Liver (tissue), 8 donors: ENCODE measurements at regions not wholly inside any gene's neighbourhood (a gene's known extent, or its start where the extent isn't known, plus 50 kb on each side); places are given as distances from the start of the nearest gene placed in this dataset.

Source experiments
- DNase-seq: peaks from one replicate; pipeline ENCODE4 v3.0.0-alpha.2; 2017; ENCODE audit warnings: low spot score
- H3K27ac ChIP-seq, 2 donors: one replicate each; pipeline ENCODE4 v1.7.0; 2013; ENCODE audit warnings: inconsistent platforms in 2 of 2, low read length in 2 of 2, control low read depth in 1 of 2, low read depth in 1 of 2, mild to moderate bottlenecking in 1 of 2
- H3K27me3 ChIP-seq, 4 donors: one replicate each; pipeline versions ENCODE4 v1.6.1 to v1.7.0; 2013; ENCODE audit warnings: low read length in 3 of 4, inconsistent platforms in 1 of 4, mild to moderate bottlenecking in 1 of 4, moderate library complexity in 1 of 4; ENCODE audit not compliant: control insufficient read depth in 4 of 4, insufficient read depth in 4 of 4
- H3K36me3 ChIP-seq, 4 donors: one replicate each; pipeline versions ENCODE4 v1.6.1 to v1.7.0; 2013; ENCODE audit warnings: low read length in 3 of 4, mild to moderate bottlenecking in 3 of 4, low read depth in 1 of 4, moderate library complexity in 1 of 4; ENCODE audit not compliant: control insufficient read depth in 4 of 4, insufficient read depth in 3 of 4
- H3K4me1 ChIP-seq, 4 donors: one replicate each; pipeline versions ENCODE4 v1.6.1 to v1.7.0; 2013; ENCODE audit warnings: low read length in 3 of 4, mild to moderate bottlenecking in 3 of 4, moderate library complexity in 1 of 4; ENCODE audit not compliant: control insufficient read depth in 4 of 4, insufficient read depth in 4 of 4
- H3K4me3 ChIP-seq, 3 donors: one replicate each; pipeline versions ENCODE4 v1.6.1 to v1.7.0; 2013; ENCODE audit warnings: low read length in 3 of 3, control low read depth in 1 of 3, low read depth in 1 of 3, mild to moderate bottlenecking in 1 of 3
- H3K9ac ChIP-seq, 2 donors: one replicate each; pipeline ENCODE4 v1.7.0; 2013; ENCODE audit warnings: low read length in 2 of 2, mild to moderate bottlenecking in 2 of 2, moderate library complexity in 2 of 2, control low read depth in 1 of 2, low read depth in 1 of 2
- H3K9me3 ChIP-seq, 4 donors: one replicate each; pipeline versions ENCODE4 v1.6.1 to v1.7.0; 2013; ENCODE audit warnings: low read length in 3 of 4; ENCODE audit not compliant: control insufficient read depth in 4 of 4
- ATF3 ChIP-seq: IDR thresholded peaks from 2 replicates; pipeline ENCODE4 v1.6.1; 2016; ENCODE audit warnings: antibody characterized with exemption
- EGR1 ChIP-seq, 2 donors: IDR thresholded peaks; 2 replicates each; pipeline ENCODE4 v1.6.1; 2016 to 2018; ENCODE audit warnings: antibody characterized with exemption in 2 of 2, low read depth in 2 of 2
- FOXA1 ChIP-seq: IDR thresholded peaks from 2 replicates; pipeline ENCODE4 v1.6.1; 2016; ENCODE audit warnings: antibody characterized with exemption
- FOXA2 ChIP-seq: IDR thresholded peaks from 2 replicates; pipeline ENCODE4 v1.6.1; 2016; ENCODE audit warnings: antibody characterized with exemption
- GABPA ChIP-seq, 2 donors: IDR thresholded peaks in 1 of 2; conservative IDR thresholded peaks in 1 of 2; 2 replicates each; pipeline ENCODE4 v1.6.1; 2016; ENCODE audit warnings: antibody characterized with exemption in 2 of 2, mild to moderate bottlenecking in 1 of 2, moderate library complexity in 1 of 2
- HNF4A ChIP-seq, 2 donors: conservative IDR thresholded peaks; 2 replicates each; pipeline ENCODE4 v1.6.1; 2016; ENCODE audit warnings: antibody characterized with exemption in 2 of 2, mild to moderate bottlenecking in 2 of 2
- HNF4G ChIP-seq: IDR thresholded peaks from 2 replicates; pipeline ENCODE4 v1.6.1; 2016; ENCODE audit warnings: antibody characterized with exemption
- JUND ChIP-seq, 2 donors: IDR thresholded peaks; 2 replicates each; pipeline ENCODE4 v1.6.1; 2016; ENCODE audit warnings: antibody characterized with exemption in 2 of 2
- MAX ChIP-seq: IDR thresholded peaks from 2 replicates; pipeline ENCODE4 v1.6.1; 2016; ENCODE audit warnings: antibody characterized with exemption
- NR2F2 ChIP-seq: IDR thresholded peaks from 2 replicates; pipeline ENCODE4 v1.6.1; 2016; ENCODE audit warnings: antibody characterized with exemption
- RAD21 ChIP-seq, 2 donors: IDR thresholded peaks; 2 replicates each; pipeline ENCODE4 v1.6.1; 2016; ENCODE audit warnings: antibody characterized with exemption in 2 of 2, mild to moderate bottlenecking in 2 of 2
- REST ChIP-seq: IDR thresholded peaks from 2 replicates; pipeline ENCODE4 v1.6.1; 2016; ENCODE audit warnings: antibody characterized with exemption, mild to moderate bottlenecking
- RXRA ChIP-seq, 2 donors: IDR thresholded peaks; 2 replicates each; pipeline ENCODE4 v1.6.1; 2017 to 2018; ENCODE audit warnings: antibody characterized with exemption in 2 of 2, mild to moderate bottlenecking in 1 of 2
- SP1 ChIP-seq: IDR thresholded peaks from 2 replicates; pipeline ENCODE4 v1.6.1; 2018; ENCODE audit warnings: antibody characterized with exemption, mild to moderate bottlenecking
- TAF1 ChIP-seq: conservative IDR thresholded peaks from 2 replicates; pipeline ENCODE4 v1.6.1; 2016; ENCODE audit warnings: antibody characterized with exemption, mild to moderate bottlenecking
- YY1 ChIP-seq: IDR thresholded peaks from 2 replicates; pipeline ENCODE4 v1.6.1; 2016; ENCODE audit warnings: antibody characterized with exemption, mild to moderate bottlenecking
- ZBTB33 ChIP-seq: IDR thresholded peaks from 2 replicates; pipeline ENCODE4 v1.6.1; 2016; ENCODE audit warnings: antibody characterized with exemption
- WGBS: extraction: QIAGEN DNeasy Blood & Tissue Kit; methylation state at CpG from one replicate; pipeline ENCODE4 v1.1.7; 2013; 5-methylcytosine and 5-hydroxymethylcytosine counted together
- TF ChIP-seq, protein P1 (sequence below): fragments of 150-350 bp; IDR thresholded peaks from 2 replicates; pipeline ENCODE4 v1.5.1; 2017; ENCODE audit warnings: improper control_type of control experiment, low read depth, low read length; ENCODE audit not compliant: missing input control
- donor health status: healthy.
- donor health status: healthy.
- donor health status: healthy.
- donor health status: healthy.
- donor health status: healthy.

DNA sequence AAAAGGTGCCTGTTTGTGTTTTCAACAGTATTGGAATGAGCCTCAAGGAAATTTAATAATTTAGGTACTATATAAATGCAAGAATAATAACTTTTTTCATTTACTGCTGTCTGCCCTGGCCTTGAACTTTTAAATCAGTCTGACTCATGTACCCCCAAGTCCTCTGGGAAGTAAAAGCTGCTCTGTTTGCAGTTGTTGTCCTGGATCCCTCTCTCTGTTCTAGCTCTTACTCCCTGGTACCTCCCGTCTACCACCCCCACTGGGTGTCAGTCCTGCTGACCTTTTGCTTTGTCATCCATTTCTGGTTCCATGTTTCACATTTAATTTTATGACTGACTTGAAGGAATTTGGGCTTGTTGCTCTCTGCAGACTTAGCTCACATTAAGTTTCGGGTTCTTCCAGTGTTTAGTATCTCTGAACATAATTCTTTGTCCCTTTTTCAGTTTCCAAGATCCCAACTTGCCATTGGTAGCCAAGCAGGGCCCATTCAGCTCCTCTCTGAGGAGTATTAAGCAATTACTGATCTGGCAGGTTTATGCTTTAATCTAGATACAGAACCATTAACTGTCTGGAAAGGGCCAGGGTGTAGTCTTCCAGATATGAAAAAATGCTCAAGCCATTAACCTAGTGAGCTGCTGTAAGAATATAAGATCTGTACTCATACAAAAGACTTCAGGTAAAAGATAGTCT is 208.7 kb upstream of the FAM3C start (continued):
- no peak for TF ChIP-seq RXRA (IDR thresholded peaks at IDR 0.05)
- TF ChIP-seq MAX, result no peak
- no peak for TF ChIP-seq ZBTB33

DNA sequence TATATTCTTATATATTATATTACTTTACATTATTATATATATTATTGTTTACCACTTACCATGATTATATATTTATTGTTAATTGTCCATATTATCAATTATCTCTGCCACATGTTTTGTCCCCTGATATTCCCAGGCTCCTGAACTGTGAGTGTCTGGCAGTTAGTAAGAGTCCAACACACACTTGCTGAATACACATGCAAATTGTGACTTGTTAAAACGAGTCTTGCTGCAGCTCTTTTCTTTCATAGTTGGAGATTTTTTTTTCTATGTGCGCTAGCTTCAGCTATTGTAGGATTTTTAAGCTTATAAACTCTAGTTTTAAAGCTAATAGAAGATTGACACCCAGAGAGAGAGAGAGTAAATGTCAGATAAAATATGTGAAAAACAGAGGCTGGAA is 207.8 kb upstream of the FAM3C start:
- TF ChIP-seq SP1 (no peak), NR2F2 (no peak), FOXA1 (no peak), TAF1 (no peak), HNF4A (conservative IDR thresholded peaks at IDR 0.05) (no peak), RXRA (IDR thresholded peaks at IDR 0.05) (no peak), EGR1 (IDR thresholded peaks at IDR 0.05; ENCODE audit: low read depth in 2 of 2) (no peak), JUND (IDR thresholded peaks at IDR 0.05) (no peak), RAD21 (IDR thresholded peaks at IDR 0.05) (no peak), MAX (no peak), GABPA (IDR thresholded peaks at IDR 0.05 in 1 of 2, conservative IDR thresholded peaks at IDR 0.05 in 1 of 2) (no peak), ATF3 (no peak), ZBTB33 (no peak), REST (no peak), FOXA2 (no peak), YY1 (no peak), HNF4G (no peak)
- TF ChIP-seq, protein P1, sequence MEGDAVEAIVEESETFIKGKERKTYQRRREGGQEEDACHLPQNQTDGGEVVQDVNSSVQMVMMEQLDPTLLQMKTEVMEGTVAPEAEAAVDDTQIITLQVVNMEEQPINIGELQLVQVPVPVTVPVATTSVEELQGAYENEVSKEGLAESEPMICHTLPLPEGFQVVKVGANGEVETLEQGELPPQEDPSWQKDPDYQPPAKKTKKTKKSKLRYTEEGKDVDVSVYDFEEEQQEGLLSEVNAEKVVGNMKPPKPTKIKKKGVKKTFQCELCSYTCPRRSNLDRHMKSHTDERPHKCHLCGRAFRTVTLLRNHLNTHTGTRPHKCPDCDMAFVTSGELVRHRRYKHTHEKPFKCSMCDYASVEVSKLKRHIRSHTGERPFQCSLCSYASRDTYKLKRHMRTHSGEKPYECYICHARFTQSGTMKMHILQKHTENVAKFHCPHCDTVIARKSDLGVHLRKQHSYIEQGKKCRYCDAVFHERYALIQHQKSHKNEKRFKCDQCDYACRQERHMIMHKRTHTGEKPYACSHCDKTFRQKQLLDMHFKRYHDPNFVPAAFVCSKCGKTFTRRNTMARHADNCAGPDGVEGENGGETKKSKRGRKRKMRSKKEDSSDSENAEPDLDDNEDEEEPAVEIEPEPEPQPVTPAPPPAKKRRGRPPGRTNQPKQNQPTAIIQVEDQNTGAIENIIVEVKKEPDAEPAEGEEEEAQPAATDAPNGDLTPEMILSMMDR, result no peak
- H3K9ac ChIP-seq, result no peak overlapping the region
- 54% methylated on average over 2 of the region's 2 CpGs for WGBS
- no peak for DNase-seq
- H3K9me3 ChIP-seq, result no peaks in the 10 kb centered on the region
- H3K4me3 ChIP-seq, result no peak overlapping the region
- no peak overlapping the region for H3K27ac ChIP-seq
- no peaks in the 10 kb centered on the region for H3K36me3 ChIP-seq
- no peaks in the 10 kb centered on the region for H3K27me3 ChIP-seq
- no peaks in the 10 kb centered on the region for H3K4me1 ChIP-seq
